H9 (cell line): ENCODE measurements at regions not wholly inside any gene's neighbourhood (a gene's known extent, or its start where the extent isn't known, plus 50 kb on each side); places are given as distances from the start of the nearest gene placed in this dataset.
A peak's percentile ranks its signal among the peaks of the same experiment; 100 is the strongest.

Experiments used
- DNase-seq: peaks from one replicate; pipeline ENCODE4 v3.0.0-alpha.2; 2017
- H2AFZ ChIP-seq: one replicate; pipeline ENCODE4 v1.6.1; 2013; ENCODE audit warnings: mild to moderate bottlenecking, low read length, control low read depth, moderate library complexity
- H2AK5ac ChIP-seq: 2 replicates; pipeline ENCODE4 v1.6.1; 2013; ENCODE audit warnings: low read length, control low read depth, mixed read lengths; ENCODE audit not compliant: insufficient read length
- H2BK120ac ChIP-seq: one replicate; pipeline ENCODE4 v1.6.1; 2013; ENCODE audit warnings: low read depth, mild to moderate bottlenecking, low read length, control low read depth, inconsistent platforms; ENCODE audit not compliant: poor library complexity, severe bottlenecking
- H2BK12ac ChIP-seq: 2 replicates; pipeline ENCODE4 v1.6.1; 2013; ENCODE audit warnings: low read length, control low read depth, mixed read lengths, low read depth; ENCODE audit not compliant: insufficient read length
- H2BK15ac ChIP-seq: 2 replicates; pipeline ENCODE4 v1.6.1; 2013; ENCODE audit warnings: low read depth, low read length, control low read depth
- H2BK20ac ChIP-seq: one replicate; pipeline ENCODE4 v1.6.1; 2013; ENCODE audit warnings: low read depth, mild to moderate bottlenecking, low read length, control low read depth, inconsistent platforms; ENCODE audit not compliant: poor library complexity, severe bottlenecking
- H2BK5ac ChIP-seq: 2 replicates; pipeline ENCODE4 v1.6.1; 2013; ENCODE audit warnings: low read length, control low read depth, mixed read lengths; ENCODE audit not compliant: insufficient read length
- H3K14ac ChIP-seq: 2 replicates; pipeline ENCODE4 v1.6.1; 2013; ENCODE audit warnings: low read length, control low read depth; ENCODE audit not compliant: insufficient read depth
- H3K18ac ChIP-seq: 2 replicates; pipeline ENCODE4 v1.6.1; 2013; ENCODE audit warnings: low read depth, mild to moderate bottlenecking, mixed read lengths, low read length, control low read depth; ENCODE audit not compliant: insufficient read length
- H3K23ac ChIP-seq: 2 replicates; pipeline ENCODE4 v1.6.1; 2013; ENCODE audit warnings: low read length, control low read depth, mixed read lengths, low read depth; ENCODE audit not compliant: insufficient read length
- H3K23me2 ChIP-seq: 2 replicates; pipeline ENCODE4 v1.6.1; 2013; ENCODE audit warnings: low read depth, mild to moderate bottlenecking, mixed read lengths, low read length, control low read depth; ENCODE audit not compliant: insufficient read length, poor library complexity, severe bottlenecking
- H3K27ac ChIP-seq: 2 replicates; pipeline ENCODE4 v1.5.1; 2013; ENCODE audit warnings: low read length, control low read depth, mixed read lengths, low read depth; ENCODE audit not compliant: insufficient read length
- H3K27me3 ChIP-seq: 2 replicates; pipeline ENCODE4 v1.6.1; 2013; ENCODE audit warnings: low read length, control low read depth, inconsistent platforms; ENCODE audit not compliant: insufficient read depth
- H3K4ac ChIP-seq: 2 replicates; pipeline ENCODE4 v1.6.1; 2013; ENCODE audit warnings: low read depth, mild to moderate bottlenecking, control low read depth, inconsistent platforms, low read length, moderate library complexity
- H3K4me1 ChIP-seq: 2 replicates; pipeline ENCODE4 v1.6.1; 2013; ENCODE audit warnings: low read length, control low read depth, inconsistent platforms; ENCODE audit not compliant: insufficient read depth
- H3K4me2 ChIP-seq: 2 replicates; pipeline ENCODE4 v1.6.1; 2013; ENCODE audit warnings: low read length, control low read depth, mixed read lengths; ENCODE audit not compliant: insufficient read length, insufficient read depth
- H3K56ac ChIP-seq: 2 replicates; pipeline ENCODE4 v1.6.1; 2013; ENCODE audit warnings: low read depth, mild to moderate bottlenecking, mixed read lengths, low read length, control low read depth; ENCODE audit not compliant: insufficient read length
- H3K79me1 ChIP-seq: 2 replicates; pipeline ENCODE4 v1.6.1; 2013; ENCODE audit warnings: low read depth, mild to moderate bottlenecking, moderate library complexity, low read length, control low read depth, inconsistent platforms; ENCODE audit not compliant: insufficient read depth, poor library complexity, severe bottlenecking
- H3K79me2 ChIP-seq: 2 replicates; pipeline ENCODE4 v1.6.1; 2013; ENCODE audit warnings: low read length, control low read depth, inconsistent platforms; ENCODE audit not compliant: insufficient read depth
- H3K9ac ChIP-seq: 2 replicates; pipeline ENCODE4 v1.6.1; 2013; ENCODE audit warnings: low read length, control low read depth, mixed read lengths; ENCODE audit not compliant: insufficient read length; ENCODE audit errors: extremely low read depth
- H3K9me3 ChIP-seq: one replicate; pipeline ENCODE4 v1.6.1; 2013; ENCODE audit warnings: low read depth, low read length, inconsistent platforms; ENCODE audit not compliant: control insufficient read depth
- H3T11ph ChIP-seq: one replicate; pipeline ENCODE4 v1.6.1; 2013; ENCODE audit warnings: mild to moderate bottlenecking, low read length, control low read depth, inconsistent platforms
- H4K20me1 ChIP-seq: one replicate; pipeline ENCODE4 v1.6.1; 2013; ENCODE audit not compliant: control insufficient read depth, insufficient read length, insufficient read depth
- H4K5ac ChIP-seq: 2 replicates; pipeline ENCODE4 v1.6.1; 2013; ENCODE audit warnings: low read depth, mild to moderate bottlenecking, mixed read lengths, low read length, control low read depth; ENCODE audit not compliant: insufficient read length
- H4K8ac ChIP-seq: replicated peaks from 2 replicates; pipeline ENCODE4 v1.6.1; 2013; ENCODE audit warnings: low read length, control low read depth, mixed read lengths, low read depth; ENCODE audit not compliant: insufficient read length
- H4K91ac ChIP-seq: 2 replicates; pipeline ENCODE4 v1.6.1; 2013; ENCODE audit warnings: low read depth, mild to moderate bottlenecking, moderate library complexity, mixed read lengths, low read length, control low read depth; ENCODE audit not compliant: insufficient read length
- H3K27ac Mint-ChIP-seq, 3 experiments: 2 replicates in 2 of 3; 3 replicates in 1 of 3; pipeline ENCODE4 v1.8.0; 2020 to 2021; ENCODE audit warnings: mixed read lengths in 3 of 3, mild to moderate bottlenecking in 1 of 3, moderate library complexity in 1 of 3
- H3K27me3 Mint-ChIP-seq: 2 replicates; pipeline ENCODE4 v1.8.0; 2021; ENCODE audit warnings: low read depth, mild to moderate bottlenecking, moderate library complexity, mixed read lengths
- H3K36me3 Mint-ChIP-seq, 3 experiments: 2 replicates in 2 of 3; 3 replicates in 1 of 3; pipeline ENCODE4 v1.8.0; 2020 to 2021; ENCODE audit warnings: low read depth in 3 of 3, mixed read lengths in 3 of 3; ENCODE audit not compliant: insufficient read depth in 1 of 3
- H3K4me1 Mint-ChIP-seq, 2 experiments: 2 replicates each; pipeline ENCODE4 v1.8.0; 2020; ENCODE audit warnings: mixed read lengths in 2 of 2
- H3K4me3 Mint-ChIP-seq, 2 experiments: 2 replicates in 1 of 2; 3 replicates in 1 of 2; pipeline ENCODE4 v1.8.0; 2020 to 2021; ENCODE audit warnings: mild to moderate bottlenecking in 2 of 2, mixed read lengths in 2 of 2, moderate library complexity in 1 of 2
- H3K9me3 Mint-ChIP-seq, 2 experiments: 2 replicates in 1 of 2; 3 replicates in 1 of 2; pipeline ENCODE4 v1.8.0; 2020; ENCODE audit warnings: mild to moderate bottlenecking in 2 of 2, mixed read lengths in 2 of 2, moderate library complexity in 1 of 2
- WGBS: extraction: QIAGEN DNeasy Blood & Tissue Kit; methylation state at CpG from one replicate; pipeline ENCODE4 v1.1.7; 2013; ENCODE audit warnings: missing lambda C conversion rate, low lambda C conversion rate, mixed read lengths; ENCODE audit not compliant: insufficient read length; ENCODE audit errors: extremely low coverage; 5-methylcytosine and 5-hydroxymethylcytosine counted together
- TF ChIP-seq, protein P1 (sequence below): fragments of 200-600 bp; sonication (generic); conservative IDR thresholded peaks from 3 replicates; pipeline ENCODE4 v1.8.0; 2021; ENCODE audit warnings: antibody characterized with exemption, mild to moderate bottlenecking

DNA sequence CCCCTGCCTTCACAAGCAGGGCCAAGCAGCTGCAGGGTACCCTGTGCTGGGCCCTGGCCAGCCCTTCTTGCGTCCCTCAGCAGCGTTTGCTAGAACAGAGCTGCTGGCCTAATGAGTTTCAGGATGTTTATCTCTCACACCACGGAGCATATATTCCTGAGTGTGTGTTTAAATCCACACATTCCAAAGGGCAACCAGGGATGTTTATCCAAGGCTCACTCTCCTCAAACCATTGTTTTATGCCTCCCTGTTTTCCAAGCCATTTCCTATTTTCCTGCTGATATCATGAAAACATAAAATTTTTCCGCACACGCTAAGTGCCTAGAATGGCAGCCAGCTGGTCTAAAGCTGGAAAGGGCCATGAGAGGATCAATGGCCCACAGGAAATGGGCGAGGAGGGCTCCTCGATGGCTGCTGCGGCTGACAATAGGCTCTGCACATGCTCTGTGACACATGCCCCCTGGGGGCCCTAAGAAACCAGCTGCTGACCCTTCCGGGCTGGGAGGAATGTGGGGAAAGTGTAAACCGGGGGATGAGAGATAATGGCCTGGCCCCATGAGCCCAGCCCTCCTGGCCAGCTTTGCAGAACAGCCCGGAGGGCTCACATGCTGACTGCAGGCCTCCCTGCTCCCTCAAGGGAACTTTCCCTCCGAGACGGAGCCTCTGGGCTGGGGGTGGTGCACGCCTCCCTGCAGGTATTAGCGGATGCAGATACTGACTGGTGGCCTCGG is 194.0 kb downstream of the NDUFA10 start:
- H2AFZ ChIP-seq, result no peak overlapping the region
- no peaks in the 10 kb centered on the region for H3K23me2 ChIP-seq
- H3K4me1 ChIP-seq, result peaks cover 2% of the 10 kb centered on the region; the same call in 1 of the 2 replicates
- Mint-ChIP-seq H3K4me1 (peaks cover 21 to 22% of the 10 kb centered on the region in 2 experiments), H3K4me3 (no peak overlapping the region), H3K36me3 (peaks cover 0 to 4% (median 0%) of the 10 kb centered on the region in 3 experiments; a peak in 2 of 7 replicates), H3K27ac (no peak overlapping the region), H3K9me3 (peaks cover 0 to 5% of the 10 kb centered on the region in 2 experiments), H3K27me3 (peaks cover 10% of the 10 kb centered on the region)
- H2BK12ac ChIP-seq, result no peak overlapping the region
- H3K79me2 ChIP-seq, result no peaks in the 10 kb centered on the region
- H3K23ac ChIP-seq, result no peak overlapping the region
- H2BK15ac ChIP-seq, result no peak overlapping the region
- WGBS, result no CpG with 5 or more reads among the region's 16 CpGs
- peak; percentile 67 for DNase-seq
- H3K4me2 ChIP-seq, result no peak overlapping the region
- H3K14ac ChIP-seq, result no peak overlapping the region; the same call in 1 of the 2 replicates
- no peaks in the 10 kb centered on the region for H3K27me3 ChIP-seq
- no peak overlapping the region for H2BK20ac ChIP-seq
- no peak overlapping the region for H3K9ac ChIP-seq
- H3K79me1 ChIP-seq, result no peaks in the 10 kb centered on the region
- H2BK120ac ChIP-seq, result no peak overlapping the region
- H4K8ac ChIP-seq, result no peak overlapping the region
- H4K20me1 ChIP-seq, result no peaks in the 10 kb centered on the region
- no peak overlapping the region for H3K18ac ChIP-seq
- H3K9me3 ChIP-seq, result no peaks in the 10 kb centered on the region
- H3K4ac ChIP-seq, result no peak overlapping the region
- H3T11ph ChIP-seq, result no peak overlapping the region
- no peak overlapping the region for H4K91ac ChIP-seq
- H3K56ac ChIP-seq, result no peak overlapping the region
- no peak overlapping the region for H4K5ac ChIP-seq
- no peak overlapping the region for H2AK5ac ChIP-seq
- no peak overlapping the region for H3K27ac ChIP-seq
- TF ChIP-seq, protein P1, sequence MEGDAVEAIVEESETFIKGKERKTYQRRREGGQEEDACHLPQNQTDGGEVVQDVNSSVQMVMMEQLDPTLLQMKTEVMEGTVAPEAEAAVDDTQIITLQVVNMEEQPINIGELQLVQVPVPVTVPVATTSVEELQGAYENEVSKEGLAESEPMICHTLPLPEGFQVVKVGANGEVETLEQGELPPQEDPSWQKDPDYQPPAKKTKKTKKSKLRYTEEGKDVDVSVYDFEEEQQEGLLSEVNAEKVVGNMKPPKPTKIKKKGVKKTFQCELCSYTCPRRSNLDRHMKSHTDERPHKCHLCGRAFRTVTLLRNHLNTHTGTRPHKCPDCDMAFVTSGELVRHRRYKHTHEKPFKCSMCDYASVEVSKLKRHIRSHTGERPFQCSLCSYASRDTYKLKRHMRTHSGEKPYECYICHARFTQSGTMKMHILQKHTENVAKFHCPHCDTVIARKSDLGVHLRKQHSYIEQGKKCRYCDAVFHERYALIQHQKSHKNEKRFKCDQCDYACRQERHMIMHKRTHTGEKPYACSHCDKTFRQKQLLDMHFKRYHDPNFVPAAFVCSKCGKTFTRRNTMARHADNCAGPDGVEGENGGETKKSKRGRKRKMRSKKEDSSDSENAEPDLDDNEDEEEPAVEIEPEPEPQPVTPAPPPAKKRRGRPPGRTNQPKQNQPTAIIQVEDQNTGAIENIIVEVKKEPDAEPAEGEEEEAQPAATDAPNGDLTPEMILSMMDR, result 0 out of 3 replicates have a peak, but pooled peaks have one; percentile 11
- no peak overlapping the region for H2BK5ac ChIP-seq
